Caco-2 (cell line): ENCODE measurements at regions not wholly inside any gene's neighbourhood (a gene's known extent, or its start where the extent isn't known, plus 50 kb on each side); places are given as distances from the start of the nearest gene placed in this dataset.

Source experiments
- BruUV-seq: library from RNA; stranded (reverse); fragments of 400-500 nt; replicated peaks from 2 replicates; lab custom pipeline; 2021; lab: Mats Ljungman, UMichigan
- CTCF ChIA-PET: fragments of 300-600 bp; sonication (Branson Sonifier 250); formaldehyde crosslinking; loops from one replicate; lab custom pipeline; 2022; ENCODE audit warnings: antibody characterized with exemption; lab: Charles Lee
- POLR2A ChIA-PET: fragments of 300-600 bp; sonication (Branson Sonifier 250); formaldehyde crosslinking; loops from one replicate; lab custom pipeline; 2022; ENCODE audit warnings: antibody characterized with exemption; lab: Charles Lee
- DNase-seq, 2 experiments: peaks; one replicate each; pipeline versions ENCODE4 v3.0.0 to v3.0.0-alpha.2; 2020 to 2022
- H3K27me3 ChIP-seq: replicated peaks from 2 replicates; pipeline ENCODE4 v1.6.0; 2011; ENCODE audit warnings: low read length; ENCODE audit not compliant: control insufficient read depth, insufficient read depth
- H3K36me3 ChIP-seq: 2 replicates; pipeline ENCODE4 v1.5.1; 2011; ENCODE audit warnings: low read length; ENCODE audit not compliant: control insufficient read depth, insufficient read depth
- H3K4me1 ChIP-seq: fragments of 250-450 bp; sonication (Bioruptor Pico); 2 replicates; pipeline ENCODE4 v1.5.1; 2020; ENCODE audit warnings: mild to moderate bottlenecking
- H3K4me3 ChIP-seq: 2 replicates; pipeline ENCODE4 v1.5.1; 2011; ENCODE audit warnings: low read depth, mild to moderate bottlenecking, control low read depth, low read length
- H3K9me3 ChIP-seq: fragments of 250-450 bp; sonication (Bioruptor Pico); 2 replicates; pipeline ENCODE4 v1.5.1; 2020; ENCODE audit warnings: mild to moderate bottlenecking, moderate library complexity
- H3K27ac Mint-ChIP-seq: one replicate; pipeline ENCODE4 v1.8.0; 2022; ENCODE audit warnings: mixed read lengths; ENCODE audit not compliant: unreplicated experiment
- H3K27me3 Mint-ChIP-seq: one replicate; pipeline ENCODE4 v1.8.0; 2022; ENCODE audit warnings: mixed read lengths; ENCODE audit not compliant: insufficient read depth, unreplicated experiment
- H3K36me3 Mint-ChIP-seq: one replicate; pipeline ENCODE4 v1.8.0; 2022; ENCODE audit warnings: mild to moderate bottlenecking, mixed read lengths; ENCODE audit not compliant: insufficient read depth, unreplicated experiment
- H3K4me1 Mint-ChIP-seq: one replicate; pipeline ENCODE4 v1.8.0; 2022; ENCODE audit warnings: low read depth, mixed read lengths; ENCODE audit not compliant: unreplicated experiment
- H3K4me3 Mint-ChIP-seq: one replicate; pipeline ENCODE4 v1.8.0; 2022; ENCODE audit warnings: mild to moderate bottlenecking, moderate library complexity, mixed read lengths; ENCODE audit not compliant: unreplicated experiment
- H3K9me3 Mint-ChIP-seq: one replicate; pipeline ENCODE4 v1.8.0; 2022; ENCODE audit warnings: mixed read lengths; ENCODE audit not compliant: unreplicated experiment
- CTCF ChIP-seq, 2 experiments: fragments of 200-600 bp in 1 of 2; IDR thresholded peaks; 1 replicate in 1 of 2; 2 replicates in 1 of 2; pipeline versions ENCODE4 v1.5.1 to v1.8.0; 2011 to 2022; ENCODE audit warnings: antibody characterized with exemption in 1 of 2, control low read depth in 1 of 2, inconsistent platforms in 1 of 2, low read depth in 1 of 2, low read length in 1 of 2, mild to moderate bottlenecking in 1 of 2, moderate library complexity in 1 of 2; ENCODE audit not compliant: insufficient read depth in 1 of 2, severe bottlenecking in 1 of 2, unreplicated experiment in 1 of 2
- intact Hi-C: fragments of 100-400 bp; cut with micrococcal nuclease; formaldehyde crosslinking; loops from one replicate; pipeline ENCODE4 v1.10.0; 2022; ENCODE audit not compliant: unreplicated experiment

GRCh38 chr5:174288439-174288838, 242.9 kb downstream of the NSG2 start:
- ChIA-PET CTCF (no interaction called here), POLR2A (no interaction called here)
- Mint-ChIP-seq H3K9me3 (no peaks in the 10 kb centered on the region), H3K4me3 (no peak overlapping the region), H3K27ac (no peak overlapping the region), H3K27me3 (peaks cover 24% of the 10 kb centered on the region), H3K36me3 (no peaks in the 10 kb centered on the region), H3K4me1 (no peaks in the 10 kb centered on the region)
- no TSS peak for BruUV-seq
- no peaks in the 10 kb centered on the region for H3K36me3 ChIP-seq
- H3K9me3 ChIP-seq, result peaks cover 5% of the 10 kb centered on the region; the same call in 1 of the 2 replicates
- no peaks in the 10 kb centered on the region for H3K27me3 ChIP-seq
- no peak for DNase-seq
- no peaks in the 10 kb centered on the region for H3K4me1 ChIP-seq
- intact Hi-C loops, result no loop called here
- TF ChIP-seq CTCF (IDR thresholded peaks at IDR 0.05; ENCODE audit: insufficient read depth in 1 of 2, low read depth in 1 of 2, low read length in 1 of 2, severe bottlenecking in 1 of 2, unreplicated experiment in 1 of 2), result no peak
- no peak overlapping the region for H3K4me3 ChIP-seq

- H3K36me3 ChIP-seq, result no peaks in the 10 kb centered on the region
- Mint-ChIP-seq H3K27me3 (peaks cover 17% of the 10 kb centered on the region), H3K36me3 (no peaks in the 10 kb centered on the region)
These were observed 245.7 kb downstream of the NSG2 start for GRCh38 chr5:174291162-174291561.

GRCh38 chr5:174292348-174292747, 246.8 kb downstream of the NSG2 start:
- no TSS peak for BruUV-seq
- ChIA-PET POLR2A (no interaction called here), CTCF (no interaction called here)
- H3K4me1 Mint-ChIP-seq, result no peaks in the 10 kb centered on the region
- Histone ChIP-seq H3K27me3 (no peaks in the 10 kb centered on the region), H3K36me3 (no peaks in the 10 kb centered on the region), H3K4me3 (no peak overlapping the region), H3K4me1 (no peaks in the 10 kb centered on the region), H3K9me3 (peaks cover 5% of the 10 kb centered on the region; the same call in 1 of the 2 replicates)
- H3K9me3 Mint-ChIP-seq, result no peaks in the 10 kb centered on the region
- peaks cover 11% of the 10 kb centered on the region for H3K27me3 Mint-ChIP-seq
- intact Hi-C loops, result no loop called here
- no peak for DNase-seq
- no peaks in the 10 kb centered on the region for H3K36me3 Mint-ChIP-seq
- no peak for TF ChIP-seq CTCF (IDR thresholded peaks at IDR 0.05; ENCODE audit: insufficient read depth in 1 of 2, low read depth in 1 of 2, low read length in 1 of 2, severe bottlenecking in 1 of 2, unreplicated experiment in 1 of 2)
- no peak overlapping the region for H3K4me3 Mint-ChIP-seq
- no peak overlapping the region for H3K27ac Mint-ChIP-seq

More at GRCh38 chr5:174291162-174291561, 245.7 kb downstream of the NSG2 start:
- Histone ChIP-seq H3K4me3 (no peak overlapping the region), H3K4me1 (no peaks in the 10 kb centered on the region), H3K27me3 (no peaks in the 10 kb centered on the region), H3K9me3 (peaks cover 5% of the 10 kb centered on the region; the same call in 1 of the 2 replicates)
- no TSS peak for BruUV-seq
- intact Hi-C loops, result no loop called here
- ChIA-PET POLR2A (no interaction called here), CTCF (no interaction called here)
- H3K9me3 Mint-ChIP-seq, result no peaks in the 10 kb centered on the region
- DNase-seq, result no peak
- TF ChIP-seq CTCF (IDR thresholded peaks at IDR 0.05; ENCODE audit: insufficient read depth in 1 of 2, low read depth in 1 of 2, low read length in 1 of 2, severe bottlenecking in 1 of 2, unreplicated experiment in 1 of 2), result no peak
- H3K4me1 Mint-ChIP-seq, result no peaks in the 10 kb centered on the region
- H3K27ac Mint-ChIP-seq, result no peak overlapping the region
- H3K4me3 Mint-ChIP-seq, result no peak overlapping the region
